K562 (cell line): ENCODE measurements at regions not wholly inside any gene's neighbourhood (a gene's known extent, or its start where the extent isn't known, plus 50 kb on each side); places are given as distances from the start of the nearest gene placed in this dataset.

Source experiments
- CBX5 ChIP-seq: IDR thresholded peaks from 2 replicates; pipeline ENCODE4 v1.6.1; 2014; ENCODE audit warnings: low read depth, borderline replicate concordance
- CEBPB ChIP-seq: fragments of 450-650 bp; IDR thresholded peaks from 2 replicates; pipeline ENCODE4 v1.6.1; 2016; ENCODE audit warnings: missing genetic modification characterization, missing compliant biosample characterization
- CTCF ChIP-seq, 3 experiments: IDR thresholded peaks in 2 of 3; conservative IDR thresholded peaks in 1 of 3; 2 replicates each; pipeline ENCODE4 v1.5.1; 2011 to 2012; ENCODE audit warnings: low read length in 3 of 3, mild to moderate bottlenecking in 3 of 3, control low read depth in 2 of 3, improper control_type of control experiment in 1 of 3, inconsistent platforms in 1 of 3, low read depth in 1 of 3, mixed read lengths in 1 of 3, moderate library complexity in 1 of 3; ENCODE audit not compliant: insufficient read depth in 2 of 3
- ELK3 ChIP-seq: fragments of 450-650 bp; formaldehyde crosslinking; IDR thresholded peaks from 2 replicates; pipeline ENCODE4 v1.4.0; 2020; ENCODE audit warnings: mild to moderate bottlenecking
- EZH2 ChIP-seq: IDR thresholded peaks from 2 replicates; pipeline ENCODE4 v1.6.1; 2012; ENCODE audit warnings: low read depth, mild to moderate bottlenecking, inconsistent platforms, low read length, borderline replicate concordance
- HBP1 ChIP-seq: fragments of 450-650 bp; formaldehyde crosslinking; IDR thresholded peaks from 2 replicates; pipeline ENCODE4 v1.4.0; 2022; ENCODE audit warnings: missing genetic modification characterization
- MAX ChIP-seq: sonication (generic); formaldehyde crosslinking; IDR thresholded peaks from 2 replicates; pipeline ENCODE4 v1.9.0; 2022; ENCODE audit warnings: mild to moderate bottlenecking, missing genetic modification reagents
- MTA1 ChIP-seq: fragments of 450-650 bp; IDR thresholded peaks from 2 replicates; pipeline ENCODE4 v1.6.1; 2017; ENCODE audit warnings: borderline replicate concordance
- PML ChIP-seq: IDR thresholded peaks from 2 replicates; pipeline ENCODE4 v1.6.1; 2012; ENCODE audit warnings: low read length, inconsistent platforms
- YY1 ChIP-seq, 3 experiments: IDR thresholded peaks; 2 replicates each; pipeline ENCODE4 v1.6.1; 2011; ENCODE audit warnings: low read length in 2 of 3, mild to moderate bottlenecking in 2 of 3, moderate library complexity in 2 of 3, borderline replicate concordance in 1 of 3, control low read depth in 1 of 3, low read depth in 1 of 3; ENCODE audit not compliant: insufficient read depth in 3 of 3, insufficient replicate concordance in 2 of 3, control insufficient read depth in 1 of 3, insufficient read length in 1 of 3; ENCODE audit errors: extremely low read depth in 1 of 3
- ZNF224 ChIP-seq: sonication (generic); formaldehyde crosslinking; IDR thresholded peaks from 2 replicates; pipeline ENCODE4 v1.8.0; 2022; ENCODE audit warnings: mild to moderate bottlenecking, missing genetic modification reagents
- ZNF639 ChIP-seq, 2 experiments: fragments of 200-800 bp in 1 of 2; sonication (Bioruptor generic) in 1 of 2; sonication (generic) in 1 of 2; formaldehyde crosslinking in 1 of 2; IDR thresholded peaks in 1 of 2; conservative IDR thresholded peaks in 1 of 2; 2 replicates each; pipeline versions ENCODE4 v1.5.0 to v1.6.1; 2016 to 2020; ENCODE audit warnings: missing compliant biosample characterization in 1 of 2, missing genetic modification characterization in 1 of 2, missing genetic modification reagents in 1 of 2

GRCh38 chr11:128294001-128294670 lies 293.2 kb downstream of the ETS1 start:
- no peak for TF ChIP-seq YY1 (IDR thresholded peaks at IDR 0.05; ENCODE audit: borderline replicate concordance in 1 of 3, control insufficient read depth in 1 of 3, extremely low read depth in 1 of 3, insufficient read depth in 3 of 3, insufficient read length in 1 of 3, insufficient replicate concordance in 2 of 3, low read depth in 1 of 3, low read length in 2 of 3)
- no peak for TF ChIP-seq EZH2
- no peak for TF ChIP-seq CTCF (IDR thresholded peaks at IDR 0.05 in 2 of 3, conservative IDR thresholded peaks at IDR 0.05 in 1 of 3; ENCODE audit: insufficient read depth in 2 of 3, low read depth in 1 of 3, low read length in 3 of 3)
- no peak for TF ChIP-seq PML
- no peak for TF ChIP-seq ELK3 (CRISPR knock-in tag)
- TF ChIP-seq CBX5, result no peak
- no peak for TF ChIP-seq ZNF639 (CRISPR knock-in tag; conservative IDR thresholded peaks at IDR 0.05 in 1 of 2, IDR thresholded peaks at IDR 0.05 in 1 of 2)
- TF ChIP-seq MAX (CRISPR knock-in tag), result no peak
- TF ChIP-seq ZNF224 (CRISPR knock-in tag), result no peak
- TF ChIP-seq CEBPB, result no peak
- no peak for TF ChIP-seq MTA1
- no peak for TF ChIP-seq HBP1 (CRISPR knock-in tag)
